CD14-positive monocyte (primary cell): ENCODE measurements at regions not wholly inside any gene's neighbourhood (a gene's known extent, or its start where the extent isn't known, plus 50 kb on each side); places are given as distances from the start of the nearest gene placed in this dataset.
A peak's percentile ranks its signal among the peaks of the same experiment; 100 is the strongest.

Experiments
- DNase-seq, 3 donors: peaks; one replicate each; pipeline ENCODE4 v3.0.0-alpha.2; 2011 to 2022
- H2AFZ ChIP-seq: 2 replicates; pipeline ENCODE4 v1.6.0; 2012; ENCODE audit warnings: mild to moderate bottlenecking, low read depth, low read length, inconsistent platforms; ENCODE audit not compliant: insufficient read depth, poor library complexity, severe bottlenecking
- H3K27ac ChIP-seq, 2 donors: 1 replicate in 1 of 2; 2 replicates in 1 of 2; pipeline ENCODE4 v1.5.1; 2012 to 2013; ENCODE audit warnings: low read length in 2 of 2, control low read depth in 1 of 2, inconsistent platforms in 1 of 2, low read depth in 1 of 2, mild to moderate bottlenecking in 1 of 2
- H3K27me3 ChIP-seq, 2 donors: one replicate each; pipeline versions ENCODE4 v1.6.0 to v1.6.1; 2011 to 2013; ENCODE audit warnings: low read length in 2 of 2; ENCODE audit not compliant: control insufficient read depth in 2 of 2, insufficient read depth in 2 of 2
- H3K36me3 ChIP-seq, 2 donors: replicated peaks in 1 of 2; 1 replicate in 1 of 2; 2 replicates in 1 of 2; pipeline versions ENCODE4 v1.5.1 to v1.6.1; 2012 to 2013; ENCODE audit warnings: low read length in 2 of 2, control low read depth in 1 of 2, inconsistent platforms in 1 of 2, mild to moderate bottlenecking in 1 of 2; ENCODE audit not compliant: insufficient read depth in 2 of 2, control insufficient read depth in 1 of 2
- H3K4me1 ChIP-seq, 2 donors: 1 replicate in 1 of 2; 2 replicates in 1 of 2; pipeline versions ENCODE4 v1.5.1 to v1.6.1; 2012 to 2013; ENCODE audit warnings: low read length in 2 of 2, control low read depth in 1 of 2, inconsistent platforms in 1 of 2, mild to moderate bottlenecking in 1 of 2, moderate library complexity in 1 of 2; ENCODE audit not compliant: insufficient read depth in 2 of 2, control insufficient read depth in 1 of 2
- H3K4me2 ChIP-seq: replicated peaks from 2 replicates; pipeline ENCODE3; 2012; ENCODE audit warnings: low read length, moderate library complexity, mild to moderate bottlenecking; ENCODE audit not compliant: poor library complexity, severe bottlenecking; ENCODE audit errors: extremely low read depth
- H3K4me3 ChIP-seq, 3 experiments: fragments of 200-600 bp in 1 of 3; sonication (generic) in 1 of 3; replicated peaks in 1 of 3; 1 replicate in 2 of 3; 2 replicates in 1 of 3; pipeline ENCODE4 v1.5.1; 2011 to 2013; ENCODE audit warnings: low read length in 3 of 3, mild to moderate bottlenecking in 3 of 3, control low read depth in 2 of 3, low read depth in 2 of 3, inconsistent platforms in 1 of 3, moderate library complexity in 1 of 3
- H3K79me2 ChIP-seq: 2 replicates; pipeline ENCODE4 v1.6.0; 2012; ENCODE audit warnings: mild to moderate bottlenecking, control low read depth, inconsistent platforms, low read length, moderate library complexity; ENCODE audit not compliant: insufficient read depth
- H3K9ac ChIP-seq: 2 replicates; pipeline ENCODE4 v1.6.0; 2017; ENCODE audit warnings: low read length, mild to moderate bottlenecking; ENCODE audit not compliant: insufficient read depth, poor library complexity, severe bottlenecking
- H3K9me3 ChIP-seq, 2 donors: replicated peaks in 1 of 2; 1 replicate in 1 of 2; 2 replicates in 1 of 2; pipeline versions ENCODE4 v1.5.1 to v1.6.1; 2012 to 2013; ENCODE audit warnings: low read length in 2 of 2, control low read depth in 1 of 2; ENCODE audit not compliant: control insufficient read depth in 1 of 2, insufficient read depth in 1 of 2
- H4K20me1 ChIP-seq: 2 replicates; pipeline ENCODE4 v1.6.0; 2012; ENCODE audit warnings: mild to moderate bottlenecking, low read length, control low read depth, moderate library complexity; ENCODE audit not compliant: insufficient read depth
- H3K27ac Mint-ChIP-seq, 7 donors: one replicate each; pipeline ENCODE4 v1.8.0; 2020; ENCODE audit warnings: mild to moderate bottlenecking in 7 of 7, mixed read lengths in 7 of 7, moderate library complexity in 6 of 7, inconsistent platforms in 2 of 7
- H3K27me3 Mint-ChIP-seq, 3 donors: one replicate each; pipeline ENCODE4 v1.8.0; 2021 to 2022; ENCODE audit warnings: low read depth in 3 of 3, mild to moderate bottlenecking in 3 of 3, mixed read lengths in 3 of 3, moderate library complexity in 3 of 3, inconsistent platforms in 1 of 3
- H3K36me3 Mint-ChIP-seq, 2 donors: one replicate each; pipeline ENCODE4 v1.8.0; 2020; ENCODE audit warnings: mixed read lengths in 2 of 2, inconsistent platforms in 1 of 2, mild to moderate bottlenecking in 1 of 2
- H3K4me1 Mint-ChIP-seq: one replicate; pipeline ENCODE4 v1.8.0; 2020; ENCODE audit warnings: mild to moderate bottlenecking, mixed read lengths
- H3K4me3 Mint-ChIP-seq, 2 donors: one replicate each; pipeline ENCODE4 v1.8.0; 2020; ENCODE audit warnings: mild to moderate bottlenecking in 2 of 2, mixed read lengths in 2 of 2, moderate library complexity in 1 of 2
- H3K9me3 Mint-ChIP-seq, 7 donors: one replicate each; pipeline ENCODE4 v1.8.0; 2020 to 2022; ENCODE audit warnings: mixed read lengths in 7 of 7, mild to moderate bottlenecking in 6 of 7, moderate library complexity in 6 of 7, inconsistent platforms in 2 of 7
- WGBS: methylation state at CpG from one replicate; pipeline ENCODE4 v1.1.5; 2013; ENCODE audit warnings: missing lambda C conversion rate; ENCODE audit not compliant: insufficient coverage; 5-methylcytosine and 5-hydroxymethylcytosine counted together
- intact Hi-C, 2 donors: fragments of 100-400 bp; cut with micrococcal nuclease; formaldehyde crosslinking; loops; one replicate each; pipeline versions ENCODE4 v1.15.0 to v1.15.1; 2023
- TF ChIP-seq, protein P1 (sequence below): fragments of 200-600 bp; IDR thresholded peaks from one replicate; pipeline ENCODE4 v1.8.0; 2022; ENCODE audit warnings: antibody characterized with exemption, mild to moderate bottlenecking

DNA sequence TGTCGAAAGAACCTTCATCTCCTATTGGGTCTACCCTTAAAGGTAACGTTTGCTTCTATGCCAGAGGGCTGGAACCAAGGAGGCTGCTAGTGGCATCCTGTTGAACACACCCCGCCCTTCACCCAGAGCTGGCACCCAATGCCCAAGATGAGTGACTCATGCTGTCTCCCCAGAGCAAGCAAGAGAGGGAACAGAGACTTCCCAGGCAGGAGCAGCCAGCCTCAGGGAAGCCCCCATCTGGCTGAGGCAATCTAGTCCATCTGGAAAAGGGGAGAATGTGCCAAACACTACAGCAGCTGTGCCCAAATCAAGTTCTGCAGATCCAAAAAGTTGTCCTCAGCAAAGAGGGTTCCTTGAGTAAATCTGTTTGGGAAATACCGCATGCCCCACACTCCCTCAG is 91.9 kb upstream of the TP53I11 start:
- Histone ChIP-seq H3K4me3 (no peak overlapping the region), H3K27ac (no peak overlapping the region), H3K27me3 (no peaks in the 10 kb centered on the region), H3K4me2 (no peak overlapping the region), H4K20me1 (no peaks in the 10 kb centered on the region), H3K9me3 (peaks cover 0 to 8% of the 10 kb centered on the region in 2 donors), H2AFZ (no peak overlapping the region), H3K4me1 (peaks cover 48 to 56% of the 10 kb centered on the region in 2 donors), H3K36me3 (no peaks in the 10 kb centered on the region), H3K79me2 (no peaks in the 10 kb centered on the region), H3K9ac (no peak overlapping the region)
- TF ChIP-seq, protein P1, sequence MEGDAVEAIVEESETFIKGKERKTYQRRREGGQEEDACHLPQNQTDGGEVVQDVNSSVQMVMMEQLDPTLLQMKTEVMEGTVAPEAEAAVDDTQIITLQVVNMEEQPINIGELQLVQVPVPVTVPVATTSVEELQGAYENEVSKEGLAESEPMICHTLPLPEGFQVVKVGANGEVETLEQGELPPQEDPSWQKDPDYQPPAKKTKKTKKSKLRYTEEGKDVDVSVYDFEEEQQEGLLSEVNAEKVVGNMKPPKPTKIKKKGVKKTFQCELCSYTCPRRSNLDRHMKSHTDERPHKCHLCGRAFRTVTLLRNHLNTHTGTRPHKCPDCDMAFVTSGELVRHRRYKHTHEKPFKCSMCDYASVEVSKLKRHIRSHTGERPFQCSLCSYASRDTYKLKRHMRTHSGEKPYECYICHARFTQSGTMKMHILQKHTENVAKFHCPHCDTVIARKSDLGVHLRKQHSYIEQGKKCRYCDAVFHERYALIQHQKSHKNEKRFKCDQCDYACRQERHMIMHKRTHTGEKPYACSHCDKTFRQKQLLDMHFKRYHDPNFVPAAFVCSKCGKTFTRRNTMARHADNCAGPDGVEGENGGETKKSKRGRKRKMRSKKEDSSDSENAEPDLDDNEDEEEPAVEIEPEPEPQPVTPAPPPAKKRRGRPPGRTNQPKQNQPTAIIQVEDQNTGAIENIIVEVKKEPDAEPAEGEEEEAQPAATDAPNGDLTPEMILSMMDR, result no peak
- Mint-ChIP-seq H3K4me1 (peaks cover 48% of the 10 kb centered on the region), H3K36me3 (no peaks in the 10 kb centered on the region), H3K9me3 (peaks cover 2 to 12% (median 9%) of the 10 kb centered on the region in 7 donors), H3K27me3 (peaks cover 3 to 9% (median 4%) of the 10 kb centered on the region in 3 donors), H3K27ac (peak overlapping the region in 2 of 7 donors; percentile 37 to 43), H3K4me3 (no peak overlapping the region)
- peak; percentile 38 to 79 (median 63) for DNase-seq
- WGBS, result 49% methylated on average over 4 of the region's 4 CpGs
- intact Hi-C loops, result loop anchor here (10.0 kb wide), 1 partner anchor 88 kb away; the partner anchor contains the start of gene TP53I11 (in 2 of the 2)

DNA sequence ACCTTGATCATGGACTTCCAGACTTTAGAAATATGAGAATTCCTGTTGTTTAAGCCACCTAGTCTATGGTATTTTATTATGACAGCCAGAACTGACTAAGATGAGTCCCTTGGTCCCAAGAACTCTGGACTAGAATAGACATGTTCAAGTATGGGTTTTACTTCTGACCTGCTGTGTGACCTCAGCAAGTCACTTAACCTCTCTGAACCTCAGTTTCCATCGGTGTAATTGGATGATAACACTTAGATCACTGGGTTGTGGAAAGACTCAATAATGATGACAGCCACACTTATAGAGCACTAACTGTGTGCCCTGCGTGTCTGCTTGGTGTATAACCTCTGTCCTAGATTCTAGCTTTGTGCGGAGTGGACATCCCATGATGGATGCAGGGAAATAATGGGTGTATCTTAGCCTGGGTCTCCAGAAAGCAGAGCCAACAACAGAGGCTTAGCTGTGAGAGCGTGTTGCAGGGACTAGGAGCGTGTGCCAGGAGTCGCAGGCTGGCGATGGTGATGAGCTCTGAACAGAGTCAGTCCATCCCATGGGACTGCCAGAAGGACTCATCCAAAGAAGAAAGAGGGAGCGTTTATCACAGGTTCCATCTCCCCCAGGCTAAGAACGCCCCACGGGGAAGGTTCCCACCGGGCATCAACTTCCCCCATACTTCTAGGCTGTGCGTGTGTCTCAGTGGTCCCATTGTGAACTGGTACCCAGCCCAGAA is 93.2 kb upstream of the TP53I11 start:
- Histone ChIP-seq H3K4me3 (no peak overlapping the region), H3K79me2 (no peaks in the 10 kb centered on the region), H3K36me3 (no peaks in the 10 kb centered on the region), H3K4me1 (peaks cover 61 to 70% of the 10 kb centered on the region in 2 donors), H3K4me2 (no peak overlapping the region), H3K9me3 (peaks cover 0 to 2% of the 10 kb centered on the region in 2 donors), H2AFZ (no peak overlapping the region), H3K27me3 (no peaks in the 10 kb centered on the region), H3K9ac (no peak overlapping the region), H3K27ac (no peak overlapping the region), H4K20me1 (no peaks in the 10 kb centered on the region)
- H3K36me3 Mint-ChIP-seq, result no peaks in the 10 kb centered on the region
- intact Hi-C loops, result loop anchor here (10.0 kb wide), 1 partner anchor 89 kb away; the partner anchor contains the start of gene TP53I11 (in 2 of the 2)
- H3K9me3 Mint-ChIP-seq, result peaks cover 0 to 5% (median 2%) of the 10 kb centered on the region in 7 donors
- WGBS, result 97% methylated on average over 9 of the region's 12 CpGs
- H3K4me3 Mint-ChIP-seq, result peak overlapping the region in 1 of 2 donors; percentile 9
- TF ChIP-seq, protein P1, result no peak
- peaks cover 61% of the 10 kb centered on the region for H3K4me1 Mint-ChIP-seq
- peak overlapping the region in 4 of 7 donors; percentile 6 to 95 (median 46) for H3K27ac Mint-ChIP-seq
- peaks cover 2 to 4% (median 4%) of the 10 kb centered on the region in 3 donors for H3K27me3 Mint-ChIP-seq
- DNase-seq, result no peak
